ENCODE measurements at regions not wholly inside any gene's neighbourhood (a gene's known extent, or its start where the extent isn't known, plus 50 kb on each side); places are given as distances from the start of the nearest gene placed in this dataset.

- Histone ChIP-seq H3K36me3 (ENCODE audit: control insufficient read depth, insufficient read depth, low read length) (no peaks in the 10 kb centered on the region), H3K27ac (ENCODE audit: insufficient read depth, low read length, poor library complexity, severe bottlenecking) (no peak overlapping the region), H3K27me3 (replicated peaks; ENCODE audit: control insufficient read depth, insufficient read depth, low read length, poor library complexity, severe bottlenecking) (no peaks in the 10 kb centered on the region), H3K9me3 (ENCODE audit: control insufficient read depth, low read length) (no peaks in the 10 kb centered on the region), H3K4me3 (ENCODE audit: insufficient read depth, low read depth, low read length, poor library complexity, severe bottlenecking) (no peak overlapping the region), H3K4me1 (ENCODE audit: control insufficient read depth, insufficient read depth, low read length, poor library complexity, severe bottlenecking) (peaks cover 6% of the 10 kb centered on the region)
- DNase-seq, result no peak
Measured at GRCh38 chr2:11104794-11105660, 50.2 kb upstream of the SLC66A3 start.

All from effector memory CD4-positive, alpha-beta T cell (primary cell).